H1 (cell line): ENCODE measurements at regions not wholly inside any gene's neighbourhood (a gene's known extent, or its start where the extent isn't known, plus 50 kb on each side); places are given as distances from the start of the nearest gene placed in this dataset.

Experiments used
- CTCF ChIA-PET: fragments of 300-600 bp; sonication (Branson Sonifier 250); formaldehyde crosslinking; loops from one replicate; lab custom pipeline; 2021; ENCODE audit not compliant: partially characterized antibody; lab: Charles Lee
- POLR2A ChIA-PET: fragments of 300-600 bp; sonication (Branson Sonifier 250); formaldehyde crosslinking; loops from one replicate; lab custom pipeline; 2021; ENCODE audit warnings: inconsistent platforms; ENCODE audit not compliant: partially characterized antibody; lab: Charles Lee
- DNase-seq, 2 experiments: peaks; one replicate each; pipeline versions ENCODE4 v3.0.0 to v3.0.0-alpha.2; 2010 to 2022; ENCODE audit warnings: low spot score in 2 of 2, low read depth in 1 of 2, mixed read lengths in 1 of 2
- FAIRE-seq: peaks from 2 replicates; lab custom pipeline; 2011; peaks lifted over from hg19 to GRCh38; lab: Jason Lieb, UNC
- H2AFZ ChIP-seq: 2 replicates; pipeline ENCODE4 v1.8.1; 2012; ENCODE audit warnings: low read length, inconsistent platforms
- H2AK5ac ChIP-seq: 2 replicates; pipeline ENCODE4 v1.6.1; 2013; ENCODE audit warnings: low read depth, low read length
- H2BK120ac ChIP-seq: replicated peaks from 2 replicates; pipeline ENCODE3; 2013; ENCODE audit warnings: low read depth, low read length, inconsistent platforms
- H2BK12ac ChIP-seq: 2 replicates; pipeline ENCODE4 v1.6.1; 2013; ENCODE audit warnings: low read depth, low read length
- H2BK15ac ChIP-seq: 2 replicates; pipeline ENCODE4 v1.6.1; 2013; ENCODE audit warnings: low read length
- H2BK20ac ChIP-seq: 2 replicates; pipeline ENCODE4 v1.6.1; 2013; ENCODE audit warnings: low read length
- H2BK5ac ChIP-seq: 2 replicates; pipeline ENCODE4 v1.6.1; 2013; ENCODE audit warnings: low read depth, low read length
- H3K14ac ChIP-seq: 2 replicates; pipeline ENCODE4 v1.6.1; 2013; ENCODE audit warnings: inconsistent platforms; ENCODE audit not compliant: insufficient read length
- H3K18ac ChIP-seq: 2 replicates; pipeline ENCODE4 v1.6.1; 2013; ENCODE audit warnings: low read length; ENCODE audit errors: extremely low read depth
- H3K23ac ChIP-seq: 2 replicates; pipeline ENCODE4 v1.6.1; 2013; ENCODE audit warnings: inconsistent platforms; ENCODE audit not compliant: insufficient read length
- H3K23me2 ChIP-seq: 2 replicates; pipeline ENCODE4 v1.6.1; 2013; ENCODE audit warnings: low read depth, low read length
- H3K27ac ChIP-seq: 2 replicates; pipeline ENCODE4 v1.6.1; 2011; ENCODE audit warnings: low read depth, low read length, inconsistent platforms
- H3K27me3 ChIP-seq, 4 experiments: replicated peaks in 1 of 4; 1 replicate in 1 of 4; 2 replicates in 3 of 4; pipeline versions ENCODE4 v1.6.1 to v1.8.1; 2011 to 2013; ENCODE audit warnings: low read length in 3 of 4, mild to moderate bottlenecking in 3 of 4, inconsistent platforms in 2 of 4, mixed read lengths in 2 of 4, moderate library complexity in 1 of 4; ENCODE audit not compliant: control insufficient read depth in 3 of 4, insufficient read depth in 3 of 4; ENCODE audit errors: extremely low read depth in 1 of 4
- H3K36me3 ChIP-seq, 4 experiments: 2 replicates each; pipeline versions ENCODE4 v1.6.1 to v1.8.1; 2011 to 2013; ENCODE audit warnings: mild to moderate bottlenecking in 4 of 4, low read length in 3 of 4, moderate library complexity in 2 of 4, control low read depth in 1 of 4, inconsistent platforms in 1 of 4; ENCODE audit not compliant: insufficient read depth in 4 of 4, control insufficient read depth in 2 of 4
- H3K4ac ChIP-seq: replicated peaks from 2 replicates; pipeline ENCODE3; 2013; ENCODE audit warnings: low read length, low read depth, mixed read lengths, inconsistent platforms; ENCODE audit not compliant: insufficient read length
- H3K4me1 ChIP-seq, 4 experiments: replicated peaks in 1 of 4; 1 replicate in 1 of 4; 2 replicates in 3 of 4; pipeline versions ENCODE4 v1.6.1 to v1.8.1; 2011 to 2013; ENCODE audit warnings: low read length in 3 of 4, inconsistent platforms in 2 of 4, mixed read lengths in 1 of 4; ENCODE audit not compliant: insufficient read depth in 4 of 4, control insufficient read depth in 3 of 4
- H3K4me2 ChIP-seq, 2 experiments: 2 replicates each; pipeline versions ENCODE4 v1.6.1 to v1.8.1; 2011 to 2013; ENCODE audit warnings: low read depth in 2 of 2, low read length in 2 of 2, control low read depth in 1 of 2, inconsistent platforms in 1 of 2, mild to moderate bottlenecking in 1 of 2; ENCODE audit not compliant: insufficient read depth in 1 of 2
- H3K4me3 ChIP-seq, 4 experiments: fragments of 200-600, 300-600 bp in 1 of 4; sonication (generic), shearing (Covaris generic), sonication (Bioruptor Twin) in 1 of 4; 2 replicates each; pipeline versions ENCODE4 v1.5.1 to v1.8.1; 2011 to 2016; ENCODE audit warnings: low read length in 4 of 4, low read depth in 3 of 4, control low read depth in 2 of 4, inconsistent platforms in 2 of 4, mild to moderate bottlenecking in 2 of 4, mixed read lengths in 1 of 4, moderate library complexity in 1 of 4; ENCODE audit not compliant: insufficient read depth in 2 of 4; ENCODE audit errors: extremely low read depth in 1 of 4
- H3K56ac ChIP-seq: replicated peaks from 2 replicates; pipeline ENCODE3; 2013; ENCODE audit warnings: low read depth, mild to moderate bottlenecking, mixed read lengths, low read length, inconsistent platforms; ENCODE audit not compliant: insufficient read length
- H3K79me1 ChIP-seq: 2 replicates; pipeline ENCODE4 v1.6.1; 2013; ENCODE audit warnings: low read depth, low read length, control low read depth
- H3K79me2 ChIP-seq, 2 experiments: 2 replicates each; pipeline versions ENCODE4 v1.6.1 to v1.8.1; 2012 to 2013; ENCODE audit warnings: low read length in 2 of 2, mild to moderate bottlenecking in 2 of 2, inconsistent platforms in 1 of 2; ENCODE audit not compliant: insufficient read depth in 2 of 2, control insufficient read depth in 1 of 2
- H3K9ac ChIP-seq, 4 experiments: replicated peaks in 1 of 4; 1 replicate in 1 of 4; 2 replicates in 3 of 4; pipeline versions ENCODE4 v1.6.1 to v1.8.1; 2011 to 2013; ENCODE audit warnings: low read depth in 3 of 4, low read length in 3 of 4, control low read depth in 2 of 4, mild to moderate bottlenecking in 2 of 4, moderate library complexity in 2 of 4, inconsistent platforms in 1 of 4; ENCODE audit errors: extremely low read depth in 1 of 4
- H3K9me3 ChIP-seq, 2 experiments: 2 replicates each; pipeline versions ENCODE4 v1.6.1 to v1.8.1; 2012 to 2013; ENCODE audit warnings: mild to moderate bottlenecking in 2 of 2, moderate library complexity in 2 of 2, control low read depth in 1 of 2, inconsistent platforms in 1 of 2, low read depth in 1 of 2, low read length in 1 of 2, mixed read lengths in 1 of 2; ENCODE audit not compliant: insufficient read depth in 2 of 2
- H4K20me1 ChIP-seq, 2 experiments: replicated peaks in 1 of 2; 2 replicates each; pipeline versions ENCODE3 to v1.8.1; 2011 to 2013; ENCODE audit warnings: inconsistent platforms in 2 of 2, low read length in 2 of 2, mild to moderate bottlenecking in 1 of 2; ENCODE audit not compliant: insufficient read depth in 2 of 2, control insufficient read depth in 1 of 2
- H4K5ac ChIP-seq: 2 replicates; pipeline ENCODE4 v1.6.1; 2013; ENCODE audit warnings: low read length, low read depth, mixed read lengths, inconsistent platforms; ENCODE audit not compliant: insufficient read length
- H4K8ac ChIP-seq: 2 replicates; pipeline ENCODE4 v1.8.0; 2013; ENCODE audit warnings: mild to moderate bottlenecking, moderate library complexity, low read length, inconsistent platforms; ENCODE audit not compliant: insufficient read depth; ENCODE audit errors: extremely low read depth
- H4K91ac ChIP-seq: replicated peaks from 2 replicates; pipeline ENCODE3; 2013; ENCODE audit warnings: low read length, mixed read lengths, inconsistent platforms; ENCODE audit not compliant: insufficient read length
- BACH1 ChIP-seq: IDR thresholded peaks from 2 replicates; pipeline ENCODE4 v1.6.1; 2012; ENCODE audit warnings: low read length, improper control_type of control experiment
- BRCA1 ChIP-seq: IDR thresholded peaks from 2 replicates; pipeline ENCODE4 v1.6.1; 2012; ENCODE audit warnings: low read depth, low read length, improper control_type of control experiment
- CEBPB ChIP-seq: IDR thresholded peaks from 2 replicates; pipeline ENCODE4 v1.6.1; 2012; ENCODE audit warnings: low read depth, low read length
- CREB1 ChIP-seq: IDR thresholded peaks from 2 replicates; pipeline ENCODE4 v1.6.1; 2012; ENCODE audit warnings: inconsistent platforms
- FOSL1 ChIP-seq: IDR thresholded peaks from 2 replicates; pipeline ENCODE4 v1.6.1; 2011; ENCODE audit warnings: mild to moderate bottlenecking, low read depth, low read length, moderate library complexity; ENCODE audit not compliant: insufficient read depth
- HDAC2 ChIP-seq, 2 experiments: fragments of 300-600 bp in 1 of 2; sonication (generic) in 1 of 2; IDR thresholded peaks; 2 replicates each; pipeline ENCODE4 v1.6.1; 2011 to 2012; ENCODE audit warnings: low read depth in 2 of 2, low read length in 2 of 2, mild to moderate bottlenecking in 2 of 2, moderate library complexity in 2 of 2, borderline replicate concordance in 1 of 2, inconsistent platforms in 1 of 2
- JUN ChIP-seq: IDR thresholded peaks from 2 replicates; pipeline ENCODE4 v1.6.1; 2011; ENCODE audit warnings: low read depth, mild to moderate bottlenecking, improper control_type of control experiment, low read length
- JUND ChIP-seq: IDR thresholded peaks from 2 replicates; pipeline ENCODE4 v1.6.1; 2011; ENCODE audit warnings: mild to moderate bottlenecking, improper control_type of control experiment, low read length
- NRF1 ChIP-seq: IDR thresholded peaks from 2 replicates; pipeline ENCODE4 v1.6.1; 2011; ENCODE audit warnings: mild to moderate bottlenecking, low read depth, low read length, improper control_type of control experiment
- RFX5 ChIP-seq: IDR thresholded peaks from 2 replicates; pipeline ENCODE4 v1.6.1; 2011; ENCODE audit warnings: low read depth, low read length, improper control_type of control experiment, borderline replicate concordance
- RXRA ChIP-seq: IDR thresholded peaks from 2 replicates; pipeline ENCODE4 v1.6.1; 2011; ENCODE audit warnings: low read depth, mild to moderate bottlenecking, low read length, moderate library complexity; ENCODE audit not compliant: insufficient read depth
- SAP30 ChIP-seq: fragments of 300-600 bp; sonication (generic); IDR thresholded peaks from 2 replicates; pipeline ENCODE4 v1.7.1; 2012; ENCODE audit warnings: low read length, moderate library complexity, mild to moderate bottlenecking, inconsistent platforms; ENCODE audit not compliant: insufficient read depth, insufficient replicate concordance
- SP1 ChIP-seq: IDR thresholded peaks from 2 replicates; pipeline ENCODE4 v1.6.1; 2011; ENCODE audit warnings: low read depth, low read length
- SP2 ChIP-seq: IDR thresholded peaks from 2 replicates; pipeline ENCODE4 v1.6.1; 2012; ENCODE audit warnings: mild to moderate bottlenecking, low read length, inconsistent platforms
- TAF7 ChIP-seq: optimal IDR thresholded peaks from 2 replicates; pipeline ENCODE3; 2011; ENCODE audit warnings: low read depth, mild to moderate bottlenecking, inconsistent platforms, low read length, moderate library complexity, borderline replicate concordance
- ZNF274 ChIP-seq: IDR thresholded peaks from 2 replicates; pipeline ENCODE4 v1.7.0; 2012; ENCODE audit warnings: low read length, borderline replicate concordance; ENCODE audit errors: extremely low read depth
- WGBS, 2 experiments: shearing (Covaris generic) in 1 of 2; methylation state at CpG; one replicate each; pipeline versions ENCODE4 v1.1.6 to v1.1.7; 2013 to 2015; ENCODE audit warnings: low lambda C conversion rate in 2 of 2, mixed read lengths in 2 of 2, inconsistent platforms in 1 of 2, low coverage in 1 of 2, missing lambda C conversion rate in 1 of 2; ENCODE audit not compliant: insufficient replicate concordance in 2 of 2, insufficient coverage in 1 of 2, insufficient read length in 1 of 2; ENCODE audit errors: extremely low coverage in 1 of 2, missing lambda C conversion rate in 1 of 2; 5-methylcytosine and 5-hydroxymethylcytosine counted together

GRCh38 chr4:151883747-151884146 lies 122.9 kb upstream of the GATB start:
- no peak overlapping the region for H3K4ac ChIP-seq
- TF ChIP-seq SP2 = no peak
- TF ChIP-seq SP1 = no peak
- no peak for TF ChIP-seq JUN
- no peak for TF ChIP-seq SAP30
- no peak for TF ChIP-seq BRCA1
- TF ChIP-seq CEBPB = no peak
- no peak for TF ChIP-seq CREB1
- no peak for TF ChIP-seq TAF7
- no peak for TF ChIP-seq JUND
- no peak for TF ChIP-seq FOSL1
- no peak for TF ChIP-seq BACH1
- no peak for TF ChIP-seq NRF1
- TF ChIP-seq RFX5 = no peak
- no peak for TF ChIP-seq HDAC2 (IDR thresholded peaks at IDR 0.05; ENCODE audit: borderline replicate concordance in 1 of 2, low read depth in 2 of 2, low read length in 2 of 2)
- no peak for TF ChIP-seq ZNF274
- TF ChIP-seq RXRA = no peak

More at GRCh38 chr4:151883747-151884146, 122.9 kb upstream of the GATB start:
- H3K27me3 ChIP-seq = 0 out of 7 replicates have a peak, but pooled peaks cover 0 to under 1% (median 0%) of the 10 kb centered on the region in 4 experiments
- H3K4me2 ChIP-seq = no peak overlapping the region
- H3K56ac ChIP-seq = no peak overlapping the region
- 98% methylated on average over 4 of the region's 4 CpGs; no CpG with 5 or more reads in 1 of the 2 experiments for WGBS, 2 experiments
- no peak overlapping the region for H2BK120ac ChIP-seq
- no peak overlapping the region for H4K8ac ChIP-seq
- H2BK12ac ChIP-seq = no peak overlapping the region
- ChIA-PET CTCF (no interaction called here), POLR2A (interaction anchor here (0.8 kb wide), 1 partner anchor 12 kb away, joined by 3 read pairs; no protein-coding TSS in a partner anchor)
- H3K9me3 ChIP-seq = no peaks in the 10 kb centered on the region; a peak in 2 of 4 replicates
- H3K36me3 ChIP-seq = no peaks in the 10 kb centered on the region
- H4K20me1 ChIP-seq = no peaks in the 10 kb centered on the region
- no peak overlapping the region for H3K9ac ChIP-seq
- no peaks in the 10 kb centered on the region for H3K79me2 ChIP-seq
- peaks cover 2 to 14% (median 9%) of the 10 kb centered on the region in 4 experiments; a peak in 6 of 7 replicates for H3K4me1 ChIP-seq
- no peak overlapping the region for H2AFZ ChIP-seq
- no peak overlapping the region for H3K14ac ChIP-seq
- no peak overlapping the region for H2BK20ac ChIP-seq
- no peak for DNase-seq
- no peak overlapping the region for H2AK5ac ChIP-seq
- no peaks in the 10 kb centered on the region for H3K79me1 ChIP-seq
- no peak overlapping the region for H4K91ac ChIP-seq
- H2BK5ac ChIP-seq = no peak overlapping the region
- H2BK15ac ChIP-seq = 0 out of 2 replicates have a peak overlapping the region, but pooled peaks have one; percentile 78
- no peak overlapping the region for H3K27ac ChIP-seq
- H3K4me3 ChIP-seq = no peak overlapping the region
- no peak overlapping the region for H4K5ac ChIP-seq
- no peak overlapping the region for H3K23ac ChIP-seq
- H3K23me2 ChIP-seq = no peaks in the 10 kb centered on the region
- FAIRE-seq = no peak
- H3K18ac ChIP-seq = 0 out of 2 replicates have a peak overlapping the region, but pooled peaks have one; percentile 52
